Colon (tissue), 2 donors: ENCODE measurements at regions not wholly inside any gene's neighbourhood (a gene's known extent, or its start where the extent isn't known, plus 50 kb on each side); places are given as distances from the start of the nearest gene placed in this dataset.
"Not testable (repeated sequence)": the region's sequence is repeated elsewhere in the genome, so short reads cannot be mapped to it uniquely, and the experiment has no call there.

Source experiments
- FAIRE-seq: peaks from 2 replicates; lab custom pipeline; 2012; peaks lifted over from hg19 to GRCh38; lab: Jason Lieb, UNC
- donor health status: control.
- donor health status: control.

- no peak for FAIRE-seq
Observed at GRCh38 chr10:8346861-8347260, 292.4 kb downstream of the GATA3 start.

DNA sequence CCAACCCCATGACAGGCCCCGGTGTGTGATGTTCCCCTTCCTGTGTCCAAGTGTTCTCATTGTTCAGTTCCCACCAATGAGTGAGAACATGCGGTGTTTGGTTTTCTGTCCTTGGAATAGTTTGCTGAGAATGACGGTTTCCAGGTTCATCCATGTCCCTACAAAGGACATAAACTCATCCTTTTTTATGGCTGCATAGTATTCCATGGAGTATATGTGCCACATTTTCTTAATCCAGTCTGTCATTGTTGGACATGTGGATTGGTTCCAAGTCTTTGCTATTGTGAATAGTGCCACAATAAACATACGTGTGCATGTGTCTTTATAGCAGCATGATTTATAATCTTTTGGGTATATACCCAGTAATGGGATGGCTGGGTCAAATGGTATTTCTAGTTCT is 293.1 kb downstream of the GATA3 start:
- FAIRE-seq, result not testable (repeated sequence)

DNA sequence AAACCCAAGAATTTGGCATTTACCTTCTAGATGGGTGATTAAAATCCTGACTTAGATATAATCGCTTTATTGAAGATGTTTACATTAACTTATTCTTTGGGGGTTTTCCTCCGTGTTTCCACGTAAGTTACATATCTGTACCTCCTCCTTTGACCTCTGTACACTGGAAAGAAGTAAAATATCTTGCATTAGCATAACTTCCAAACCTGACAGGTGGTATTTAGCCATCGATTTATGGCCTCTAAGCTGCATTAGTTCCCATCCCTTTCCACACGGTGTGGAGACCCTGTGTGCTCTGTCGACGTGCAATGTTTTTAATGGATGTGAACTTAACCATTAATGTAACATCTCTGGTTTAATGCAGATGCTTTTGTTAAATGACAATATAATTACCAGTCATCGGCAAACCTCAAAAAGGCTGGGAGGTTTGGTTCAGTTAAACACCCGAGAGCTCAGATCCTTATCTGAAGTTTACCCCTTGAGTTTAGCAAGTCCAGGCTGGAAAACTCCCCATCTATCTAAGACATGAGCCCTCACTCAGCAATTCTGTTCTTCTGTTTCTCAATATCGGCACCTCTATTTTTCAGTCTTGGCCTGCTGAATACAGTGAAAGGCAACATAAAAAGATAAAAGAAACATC is 295.2 kb downstream of the GATA3 start:
- no peak for FAIRE-seq

- no peak for FAIRE-seq
Observed at GRCh38 chr10:8350250-8350967, 295.9 kb downstream of the GATA3 start.

DNA sequence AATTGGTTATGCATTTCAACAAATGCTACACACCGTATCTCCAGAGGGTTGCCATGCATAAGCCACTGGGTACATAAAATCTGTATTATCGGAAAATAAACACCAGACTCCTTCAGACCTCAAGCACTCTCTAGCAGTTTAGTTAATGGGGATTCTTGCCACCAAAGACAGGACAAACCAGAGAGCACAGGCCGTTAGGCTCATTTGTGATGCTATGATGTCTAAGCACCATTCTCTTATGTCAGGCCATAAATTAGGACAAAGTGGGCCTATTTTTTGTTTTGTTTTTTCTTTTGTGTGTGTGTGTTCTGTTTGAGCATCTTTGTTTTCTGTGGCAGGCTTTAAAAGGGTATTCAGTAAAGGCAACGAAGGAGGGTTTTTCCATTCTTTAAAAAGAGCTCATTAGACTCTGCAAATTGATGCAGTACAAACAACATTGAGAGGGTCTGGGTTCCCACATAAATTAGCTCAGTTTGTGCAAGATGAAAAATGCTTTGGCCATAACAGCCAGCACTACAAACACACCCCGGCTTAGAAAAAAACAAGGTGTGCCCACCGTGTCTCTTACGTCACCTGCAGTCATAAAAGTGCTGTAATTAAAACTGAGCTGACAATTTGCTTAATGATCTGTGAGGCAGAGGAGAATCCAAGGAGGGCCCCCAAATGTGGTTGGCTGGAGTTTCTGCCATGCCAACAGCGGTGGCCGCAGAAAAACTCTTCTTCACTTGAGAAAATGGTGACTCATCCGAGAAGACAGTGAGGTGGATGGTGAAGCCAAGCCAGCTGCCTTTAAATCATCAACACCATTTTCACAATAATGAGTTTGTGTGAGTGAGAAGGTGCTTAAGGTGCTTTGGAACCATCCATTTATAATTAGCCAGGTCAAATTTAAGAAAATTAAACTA is 297.9 kb downstream of the GATA3 start:
- no peak for FAIRE-seq

DNA sequence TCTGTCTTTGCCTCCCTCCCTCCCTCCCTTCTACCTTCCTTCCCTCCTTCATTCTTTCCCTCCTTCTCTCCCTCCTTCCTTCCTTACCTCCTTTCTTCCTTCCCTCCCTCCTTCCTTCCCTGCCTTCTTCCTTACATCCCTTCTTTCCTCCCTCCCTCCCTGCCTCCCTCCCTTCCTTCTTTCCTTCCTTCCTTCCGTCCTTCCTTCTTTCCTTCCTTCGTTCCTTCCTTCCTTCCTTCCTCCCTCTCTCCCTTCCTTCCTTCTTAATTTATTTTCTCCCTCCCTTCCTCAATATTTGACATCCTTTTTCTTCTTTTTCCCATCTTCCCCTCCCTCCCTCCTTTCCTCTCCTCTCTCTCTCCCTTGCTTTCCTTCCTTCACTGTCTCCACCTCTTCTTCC is 301.8 kb downstream of the GATA3 start:
- no peak for FAIRE-seq

GRCh38 chr10:8359467-8359866 is 305.0 kb downstream of the GATA3 start:
- no peak for FAIRE-seq

- no peak for FAIRE-seq
Observed at GRCh38 chr10:8360365-8360764, 305.9 kb downstream of the GATA3 start.

DNA sequence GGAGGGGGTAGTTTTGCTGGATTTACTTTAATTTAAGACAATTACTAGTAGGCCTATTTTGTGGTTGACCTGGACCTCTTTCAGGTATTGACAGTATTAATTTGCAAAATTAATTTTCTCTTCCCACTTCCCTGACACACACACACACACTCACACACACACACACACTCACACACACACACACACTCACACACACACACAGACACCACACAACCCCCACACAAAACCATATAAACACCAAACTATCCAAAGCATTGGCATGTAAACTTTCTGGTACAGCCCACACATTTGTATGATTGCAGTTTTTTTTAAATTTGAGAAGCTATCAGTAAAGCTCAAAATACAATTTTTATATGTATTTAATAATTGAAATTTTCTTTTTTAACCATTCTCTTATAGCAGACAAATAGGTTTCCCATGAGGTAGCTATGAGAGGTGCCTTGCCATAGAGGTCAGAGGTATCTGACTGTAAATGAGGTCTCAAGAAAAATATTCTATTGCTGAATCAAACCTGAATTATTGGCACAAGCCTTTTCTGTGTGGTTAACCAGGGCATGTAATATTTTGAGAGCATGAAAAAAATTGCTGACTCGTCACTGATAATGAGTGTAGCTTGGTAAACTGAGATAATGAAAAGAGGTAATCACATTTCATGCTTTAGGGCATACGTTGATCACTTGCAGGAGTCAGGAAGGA is 306.5 kb downstream of the GATA3 start:
- FAIRE-seq, result no peak

- FAIRE-seq, result no peak
Observed at GRCh38 chr10:8361510-8361844, 307.0 kb downstream of the GATA3 start.

DNA sequence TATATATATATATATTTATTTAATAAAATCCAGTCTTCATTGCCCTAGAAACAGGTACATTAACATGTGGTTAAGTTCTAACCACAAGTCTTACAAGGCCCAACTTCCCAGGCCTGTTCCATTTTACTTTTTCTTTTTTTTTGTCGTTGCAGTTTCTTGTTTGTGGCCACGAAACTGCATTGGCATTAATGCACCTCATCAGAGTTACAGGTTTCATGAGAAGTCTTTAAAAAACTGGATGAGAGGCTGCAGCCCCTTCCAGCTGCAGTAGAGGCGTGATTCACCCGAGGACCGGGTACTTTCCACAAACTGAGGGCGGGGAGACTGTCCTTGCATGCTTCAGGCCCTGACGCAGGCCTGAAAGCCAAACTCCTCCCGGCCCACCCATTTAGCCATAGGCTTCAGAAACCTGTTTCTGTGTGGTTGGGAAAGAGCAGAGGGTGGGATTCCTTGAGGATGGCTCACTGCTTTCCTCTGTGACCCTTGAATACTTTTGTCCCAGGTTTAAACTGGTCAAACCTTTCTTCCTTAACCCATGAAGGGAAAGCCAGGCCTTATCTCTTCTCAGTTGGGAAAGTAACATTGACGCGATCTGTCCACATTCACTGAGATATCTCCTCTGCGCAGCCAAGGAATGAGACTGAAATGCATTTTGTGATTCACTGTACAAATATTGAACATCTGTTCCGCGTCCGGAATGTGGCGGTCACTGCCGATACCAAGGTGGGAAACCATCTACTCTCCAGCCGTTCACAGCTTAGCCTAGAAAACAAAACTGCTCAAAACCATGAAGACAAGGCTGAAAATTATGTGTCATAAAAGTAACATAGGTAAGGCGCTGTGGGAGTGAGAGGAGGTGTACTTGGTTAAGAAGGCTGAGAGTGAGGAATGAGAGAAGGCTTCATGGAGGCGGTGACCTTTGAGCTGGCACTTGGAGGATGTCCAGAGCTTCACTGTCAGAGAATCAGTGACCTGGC is 311.7 kb downstream of the GATA3 start:
- no peak for FAIRE-seq

- peak; percentile 18 for FAIRE-seq
Observed at GRCh38 chr10:8367672-8368411, 313.4 kb downstream of the GATA3 start.

DNA sequence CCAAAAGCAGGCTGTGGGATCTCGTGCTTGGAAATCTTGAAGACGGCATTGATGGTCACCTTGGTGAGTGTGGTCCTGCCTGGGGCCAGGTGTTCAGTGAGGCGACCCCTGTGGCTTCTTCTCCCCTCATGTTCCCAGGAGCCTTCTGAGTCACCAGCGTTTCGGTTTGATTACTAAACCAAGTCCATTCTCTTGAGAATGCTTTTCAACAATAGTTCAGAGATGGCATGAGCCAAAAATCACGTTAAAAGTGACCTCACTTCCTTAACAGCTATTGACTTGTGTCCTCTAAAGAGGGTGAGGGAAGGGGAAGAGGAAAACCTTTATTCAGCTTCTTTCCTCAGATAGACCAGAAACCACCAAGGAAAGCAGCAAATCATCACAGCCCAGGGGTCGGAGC is 315.2 kb downstream of the GATA3 start:
- no peak for FAIRE-seq

DNA sequence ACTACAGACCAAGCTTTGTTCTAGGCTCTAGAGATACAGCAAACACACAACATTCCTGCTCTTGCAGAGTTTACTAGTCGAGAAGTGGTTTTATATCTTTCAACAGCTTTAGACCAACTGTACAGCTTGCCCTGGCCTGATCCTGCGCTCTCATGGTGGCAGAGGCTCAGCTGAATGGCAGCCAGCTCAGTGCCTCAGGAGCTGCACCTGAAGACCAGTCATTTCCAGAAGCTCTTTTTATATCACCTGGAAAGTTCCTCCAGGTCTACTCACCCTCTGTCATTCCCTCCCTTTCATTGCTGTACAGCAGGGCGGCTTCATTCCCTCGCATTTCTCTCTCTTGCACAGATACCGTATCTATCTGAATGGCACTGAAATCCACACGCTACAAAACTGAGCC is 319.8 kb downstream of the GATA3 start:
- no peak for FAIRE-seq

DNA sequence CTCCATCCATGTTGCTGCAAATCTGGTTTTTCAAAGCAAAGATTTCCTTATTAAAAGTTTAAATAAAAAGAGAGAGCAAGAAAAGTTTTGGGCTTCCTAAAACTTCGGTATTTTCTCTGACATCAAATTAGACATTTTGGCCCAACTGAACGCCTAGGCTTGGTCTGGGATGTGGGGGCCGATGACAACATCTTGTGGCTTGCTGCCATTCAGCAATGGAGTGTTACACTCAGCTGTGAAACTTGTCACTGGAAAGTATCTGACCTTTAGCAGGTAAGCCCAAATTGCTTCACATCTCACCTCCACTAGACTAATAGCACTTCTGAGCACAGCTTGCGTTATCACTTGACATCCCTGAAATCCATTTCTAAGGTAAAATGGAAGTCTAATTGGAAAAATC is 320.6 kb downstream of the GATA3 start:
- no peak for FAIRE-seq

GRCh38 chr10:8378198-8378983 is 323.9 kb downstream of the GATA3 start:
- FAIRE-seq, result no peak

GRCh38 chr10:8379906-8380832 is 325.7 kb downstream of the GATA3 start:
- FAIRE-seq, result no peak

- FAIRE-seq, result no peak
Observed at GRCh38 chr10:8380833-8381496, 326.5 kb downstream of the GATA3 start.
